ENCODE measurements at regions not wholly inside any gene's neighbourhood (a gene's known extent, or its start where the extent isn't known, plus 50 kb on each side); places are given as distances from the start of the nearest gene placed in this dataset.

DNA sequence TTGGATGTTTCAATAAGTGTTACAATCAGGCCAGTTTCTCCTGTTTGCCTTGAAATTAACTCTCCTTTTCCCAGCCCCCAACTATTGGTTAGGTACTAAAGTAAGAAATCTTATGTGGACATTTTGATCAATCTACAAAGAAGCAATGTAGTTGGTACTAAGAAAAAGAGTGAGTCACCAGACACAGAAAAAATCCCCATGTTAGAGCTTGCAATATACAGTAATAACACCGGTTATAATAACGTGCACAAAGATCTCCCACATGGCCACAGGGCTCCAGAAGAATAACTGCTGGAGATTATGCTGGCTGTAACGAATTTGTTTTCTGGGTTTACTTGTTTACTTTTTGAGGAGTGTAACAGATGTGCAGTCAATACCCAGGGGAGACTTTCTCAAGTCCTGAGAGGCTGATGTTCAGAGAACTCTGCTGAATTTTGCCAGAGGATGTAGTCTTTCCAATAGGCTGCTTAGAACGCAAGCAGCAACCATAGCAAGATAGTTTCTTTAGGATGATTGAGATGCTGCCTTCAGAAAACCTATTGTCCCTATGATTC, 166.2 kb upstream of the SPACA1 start:
- TF ChIP-seq CTCF (IDR thresholded peaks at IDR 0.05), result no peak
- TF ChIP-seq ZFX (IDR thresholded peaks at IDR 0.05; ENCODE audit: borderline replicate concordance), result no peak
- no peak overlapping the region for H3K27ac ChIP-seq

DNA sequence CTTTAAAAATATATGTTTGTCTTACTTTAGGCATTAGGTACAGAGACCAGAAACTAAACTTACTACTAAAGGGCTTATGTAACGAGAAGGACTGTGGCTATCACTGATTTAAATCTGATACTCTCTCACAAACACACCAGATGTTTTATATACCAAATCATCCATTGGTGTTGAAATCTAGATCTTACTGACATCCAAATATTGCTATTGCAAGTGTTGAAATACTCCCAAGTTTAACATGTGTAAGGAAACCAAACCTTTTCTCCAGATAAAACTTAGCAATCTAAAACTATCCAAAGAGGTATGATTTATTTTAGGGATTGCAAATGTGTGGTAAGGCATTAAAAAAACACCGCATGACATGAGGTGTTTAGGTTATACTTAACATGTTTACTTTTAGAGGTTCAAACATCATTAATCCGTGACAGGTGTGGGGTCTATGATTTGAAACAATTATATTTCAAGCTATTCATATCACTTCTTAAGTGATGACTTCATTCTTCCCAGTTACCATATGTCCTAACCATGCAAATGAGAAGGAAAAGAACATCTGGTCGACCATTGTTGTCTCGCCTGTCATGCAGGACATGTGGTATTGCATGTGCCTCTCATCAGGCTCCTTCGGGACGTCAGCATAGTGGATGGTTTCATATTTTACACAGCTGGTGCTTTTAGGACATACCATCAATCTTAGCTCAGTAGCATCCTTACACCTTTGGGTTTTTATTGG, 168.3 kb upstream of the SPACA1 start:
- no peak overlapping the region for H3K27ac ChIP-seq
- no peak for TF ChIP-seq ZFX (IDR thresholded peaks at IDR 0.05; ENCODE audit: borderline replicate concordance)

GRCh38 chr6:87875781-87876180, 171.9 kb upstream of the SPACA1 start:
- no peak overlapping the region for H3K27ac ChIP-seq
- TF ChIP-seq ZFX (IDR thresholded peaks at IDR 0.05; ENCODE audit: borderline replicate concordance) (no peak), CTCF (IDR thresholded peaks at IDR 0.05) (no peak)

GRCh38 chr6:87873556-87873955, 171.5 kb upstream of the AKIRIN2 start:
- no peak overlapping the region for H3K27ac ChIP-seq
- TF ChIP-seq CTCF (IDR thresholded peaks at IDR 0.05) (no peak), ZFX (IDR thresholded peaks at IDR 0.05; ENCODE audit: borderline replicate concordance) (no peak)

DNA sequence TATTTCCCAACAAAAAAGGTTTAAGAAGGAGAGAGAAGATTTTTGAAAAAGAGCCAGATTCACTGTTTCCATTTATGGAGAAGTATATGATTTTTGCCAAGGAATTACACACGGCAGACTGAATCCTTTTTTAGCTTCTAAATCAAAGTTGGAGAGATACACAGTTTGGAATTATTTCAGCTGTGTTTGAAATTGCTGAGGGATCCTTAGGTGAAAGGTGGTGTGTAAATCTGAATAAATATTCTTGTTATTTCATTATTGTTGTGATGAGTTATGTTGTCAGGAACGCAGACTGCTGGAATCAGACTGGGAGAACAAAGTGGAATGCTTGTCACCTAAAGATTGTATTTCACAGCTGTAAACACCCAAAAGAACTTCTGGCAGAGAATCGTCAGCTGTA, 168.5 kb upstream of the AKIRIN2 start:
- TF ChIP-seq ZFX (IDR thresholded peaks at IDR 0.05; ENCODE audit: borderline replicate concordance), result no peak
- no peak for TF ChIP-seq CTCF (IDR thresholded peaks at IDR 0.05)
- no peak overlapping the region for H3K27ac ChIP-seq

DNA sequence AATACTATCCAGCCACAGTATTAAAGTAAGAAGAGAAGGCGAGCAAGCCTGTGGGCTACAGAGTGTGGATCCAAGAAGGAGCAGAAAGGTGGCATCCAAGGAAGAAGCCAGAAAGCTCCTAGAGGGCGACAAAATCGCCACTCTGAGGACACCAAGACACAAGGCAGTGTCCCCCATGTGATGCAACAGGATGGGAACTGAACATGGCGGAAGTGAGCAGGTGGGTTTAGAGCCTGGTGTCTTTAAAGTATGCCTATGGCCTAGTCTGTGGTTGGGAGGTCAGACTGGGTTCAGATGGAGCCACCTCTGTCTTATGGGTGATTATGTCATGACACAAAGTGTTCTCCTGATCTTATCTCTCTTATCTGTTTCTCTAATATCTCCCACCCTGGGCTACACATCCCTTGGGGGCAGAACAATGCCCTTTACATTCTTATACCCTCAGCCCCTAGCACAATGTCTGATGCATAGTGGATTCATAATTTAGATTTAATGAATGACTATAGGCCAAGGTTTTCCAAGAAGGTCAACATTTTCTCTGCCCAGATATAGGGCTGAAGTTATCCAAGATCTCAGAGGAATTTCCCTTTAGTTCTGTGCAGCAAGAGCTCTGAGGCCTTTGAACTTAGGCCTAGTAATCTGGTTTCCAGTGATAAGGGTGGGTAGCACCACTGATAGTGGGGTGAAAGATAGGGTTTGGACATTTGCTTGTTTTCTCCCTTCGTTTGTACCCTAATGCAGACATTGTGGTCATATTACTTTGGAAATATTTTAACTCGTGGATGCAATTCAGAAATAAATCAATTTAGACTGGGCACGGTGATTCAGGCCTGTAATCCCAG, 167.3 kb upstream of the AKIRIN2 start:
- TF ChIP-seq ZFX (IDR thresholded peaks at IDR 0.05; ENCODE audit: borderline replicate concordance) (no peak), CTCF (IDR thresholded peaks at IDR 0.05) (no peak)

GRCh38 chr6:87860902-87861301, 158.9 kb upstream of the AKIRIN2 start:
- no peak overlapping the region for H3K27ac ChIP-seq
- TF ChIP-seq ZFX (IDR thresholded peaks at IDR 0.05; ENCODE audit: borderline replicate concordance) (no peak), CTCF (IDR thresholded peaks at IDR 0.05) (no peak)

More for the DNA sequence above, 167.3 kb upstream of the AKIRIN2 start:
- H3K27ac ChIP-seq, result no peak overlapping the region
